Astrocyte of the cerebellum (primary cell): ENCODE measurements at regions not wholly inside any gene's neighbourhood (a gene's known extent, or its start where the extent isn't known, plus 50 kb on each side); places are given as distances from the start of the nearest gene placed in this dataset.

Experiments
- DNase-seq: peaks from one replicate; pipeline ENCODE4 v3.0.0-alpha.2; 2011; ENCODE audit warnings: low read depth
- H3K4me3 ChIP-seq: 2 replicates; pipeline ENCODE4 v1.5.1; 2011; ENCODE audit warnings: mild to moderate bottlenecking, low read depth, low read length, moderate library complexity
- in situ Hi-C: cut with HindIII; loops from 2 replicates; pipeline ENCODE4 v1.10.0; 2017; ENCODE audit warnings: low sequenced_read_pairs
- TF ChIP-seq, protein P1 (sequence below): IDR thresholded peaks from 2 replicates; pipeline ENCODE4 v1.5.1; 2012; ENCODE audit warnings: low read length, low read depth, moderate library complexity, mild to moderate bottlenecking; ENCODE audit errors: missing control alignments

DNA sequence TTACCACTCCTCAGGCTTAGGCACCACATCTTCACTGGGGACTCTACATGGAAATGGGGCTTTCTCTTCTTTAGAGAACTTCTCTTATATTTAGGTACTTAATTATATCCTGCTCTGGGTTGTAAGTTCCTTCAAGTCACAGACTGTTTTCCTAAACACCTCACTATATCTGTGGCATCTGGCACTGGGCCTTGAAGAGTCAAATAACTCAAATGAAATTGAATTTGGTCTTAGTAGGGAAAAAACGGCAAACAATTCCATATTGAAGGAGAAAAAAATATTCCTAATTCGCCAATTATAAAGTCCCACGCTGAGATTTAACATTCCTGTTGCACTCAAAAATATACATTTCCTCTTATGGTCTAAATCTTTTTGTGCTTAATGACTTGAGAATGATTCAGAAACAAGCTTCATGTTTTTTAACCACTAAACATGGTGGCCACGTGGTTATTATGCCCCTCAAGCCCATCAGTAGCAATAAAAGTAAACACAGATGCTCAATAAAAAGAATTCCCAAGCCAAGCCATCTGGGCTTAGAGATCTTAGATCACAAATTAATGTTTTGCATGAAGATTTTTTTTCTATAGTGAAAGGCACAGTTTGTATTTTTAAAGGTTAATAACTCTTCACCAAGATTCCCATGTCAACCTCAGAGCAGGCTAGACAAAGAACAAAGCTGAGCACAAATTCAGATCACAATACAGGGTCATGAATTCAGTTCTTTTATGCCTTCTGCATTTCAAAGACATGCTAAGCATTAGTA lies 105.5 kb upstream of the SYT4 start:
- DNase-seq: no peak
- in situ Hi-C loops: no loop called here
- no peak overlapping the region for H3K4me3 ChIP-seq
- TF ChIP-seq, protein P1, sequence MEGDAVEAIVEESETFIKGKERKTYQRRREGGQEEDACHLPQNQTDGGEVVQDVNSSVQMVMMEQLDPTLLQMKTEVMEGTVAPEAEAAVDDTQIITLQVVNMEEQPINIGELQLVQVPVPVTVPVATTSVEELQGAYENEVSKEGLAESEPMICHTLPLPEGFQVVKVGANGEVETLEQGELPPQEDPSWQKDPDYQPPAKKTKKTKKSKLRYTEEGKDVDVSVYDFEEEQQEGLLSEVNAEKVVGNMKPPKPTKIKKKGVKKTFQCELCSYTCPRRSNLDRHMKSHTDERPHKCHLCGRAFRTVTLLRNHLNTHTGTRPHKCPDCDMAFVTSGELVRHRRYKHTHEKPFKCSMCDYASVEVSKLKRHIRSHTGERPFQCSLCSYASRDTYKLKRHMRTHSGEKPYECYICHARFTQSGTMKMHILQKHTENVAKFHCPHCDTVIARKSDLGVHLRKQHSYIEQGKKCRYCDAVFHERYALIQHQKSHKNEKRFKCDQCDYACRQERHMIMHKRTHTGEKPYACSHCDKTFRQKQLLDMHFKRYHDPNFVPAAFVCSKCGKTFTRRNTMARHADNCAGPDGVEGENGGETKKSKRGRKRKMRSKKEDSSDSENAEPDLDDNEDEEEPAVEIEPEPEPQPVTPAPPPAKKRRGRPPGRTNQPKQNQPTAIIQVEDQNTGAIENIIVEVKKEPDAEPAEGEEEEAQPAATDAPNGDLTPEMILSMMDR: no peak

DNA sequence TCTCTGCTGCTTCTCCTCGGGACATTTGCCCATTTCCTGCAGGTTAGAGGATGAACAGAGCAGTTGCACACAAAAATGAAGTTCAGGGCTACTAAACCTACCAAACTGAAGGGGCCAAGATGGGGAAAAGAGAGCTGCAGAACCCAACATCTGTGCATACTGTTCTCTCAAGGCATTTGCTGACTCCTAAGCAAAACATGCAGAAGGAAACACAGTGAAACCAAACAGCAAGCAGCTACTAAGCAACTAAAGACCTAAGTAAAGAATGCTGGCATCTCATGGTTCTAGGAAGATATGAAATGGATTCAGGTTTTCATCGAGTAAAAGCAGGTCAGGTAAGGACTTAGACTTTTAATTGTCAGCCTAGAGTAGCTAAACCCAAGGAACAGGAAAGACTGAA lies 111.9 kb upstream of the SYT4 start:
- TF ChIP-seq, protein P1: no peak
- no peak overlapping the region for H3K4me3 ChIP-seq
- in situ Hi-C loops: no loop called here
- DNase-seq: no peak

DNA sequence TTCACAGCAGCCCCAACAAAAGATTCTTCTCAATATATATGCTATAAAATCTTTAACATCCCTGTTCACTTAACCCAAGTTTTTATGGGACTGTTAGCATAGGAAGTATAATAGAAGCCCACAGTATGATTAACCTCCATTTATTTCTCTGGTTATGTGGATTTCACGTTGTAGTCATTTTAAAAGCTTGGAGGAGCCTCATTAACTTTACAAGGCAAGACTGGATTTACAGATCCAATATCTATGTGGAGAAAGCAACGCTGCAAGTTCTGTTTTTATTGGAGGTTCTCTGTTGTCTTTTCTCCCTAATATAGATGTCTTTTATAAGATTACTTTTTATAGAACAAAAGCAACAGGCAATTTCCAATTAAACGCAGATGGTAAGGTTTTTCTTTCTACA lies 114.9 kb upstream of the SYT4 start:
- TF ChIP-seq, protein P1: no peak
- no peak for DNase-seq
- in situ Hi-C loops: no loop called here
- no peak overlapping the region for H3K4me3 ChIP-seq

DNA sequence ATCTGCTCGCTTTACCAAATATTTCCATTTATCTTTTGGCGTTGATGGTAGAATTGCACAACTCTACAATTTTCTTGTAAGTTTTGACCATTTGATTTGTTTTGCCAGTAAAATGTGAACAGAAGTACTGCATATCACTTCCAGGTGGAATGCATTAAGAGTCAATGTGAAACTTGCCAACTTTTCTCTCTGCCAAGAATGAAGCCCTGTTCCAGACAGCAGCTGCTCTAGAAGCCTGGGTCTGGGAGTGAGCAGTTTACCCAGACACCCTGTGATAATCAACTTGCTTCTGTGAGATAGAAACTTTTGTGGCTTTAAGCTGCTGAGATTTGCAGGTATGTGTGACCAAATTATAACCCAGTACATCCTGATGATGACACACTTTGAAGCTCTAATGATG lies 115.9 kb upstream of the SYT4 start:
- H3K4me3 ChIP-seq: no peak overlapping the region
- in situ Hi-C loops: no loop called here
- DNase-seq: peak; percentile 43
- TF ChIP-seq, protein P1: no peak

DNA sequence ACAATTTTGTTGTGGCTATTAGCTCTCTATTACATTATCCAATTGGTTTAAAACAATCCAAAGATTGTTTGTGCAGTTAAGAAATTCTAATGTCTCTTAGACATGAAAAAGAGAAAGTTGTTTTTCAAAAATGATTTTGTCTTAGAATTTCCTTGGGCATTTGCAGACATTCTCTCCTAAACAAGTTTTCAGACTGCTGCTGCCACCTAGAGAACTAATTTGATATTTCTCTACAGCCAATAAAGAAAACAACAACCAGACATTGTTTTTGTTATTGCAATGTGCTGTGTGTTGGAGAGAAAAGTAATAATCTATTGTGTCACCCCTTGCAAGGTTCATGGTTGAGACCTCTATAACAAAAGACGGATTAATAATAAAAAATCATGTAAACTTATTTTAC lies 119.0 kb upstream of the SYT4 start:
- in situ Hi-C loops: no loop called here
- TF ChIP-seq, protein P1: peak; percentile 55
- DNase-seq: peak; percentile 15
- H3K4me3 ChIP-seq: no peak overlapping the region

DNA sequence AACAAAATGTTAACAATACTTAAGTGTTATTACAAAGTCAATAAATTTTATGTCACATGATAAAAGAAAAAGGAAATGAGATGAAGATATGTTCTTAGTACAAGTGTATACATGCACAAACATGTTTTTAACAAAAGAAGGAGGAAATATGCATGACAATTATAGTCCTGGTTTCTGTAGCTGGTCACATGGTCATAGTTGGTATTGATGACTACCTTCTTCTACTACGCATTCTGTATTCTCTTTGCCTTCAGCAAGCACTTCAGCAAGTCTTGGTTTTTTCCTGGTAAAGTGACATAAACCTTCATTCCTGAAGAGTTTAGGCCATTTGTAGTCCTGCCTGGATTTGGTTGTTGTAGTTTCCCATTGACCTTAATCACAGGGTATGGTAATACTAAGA lies 121.3 kb upstream of the SYT4 start:
- in situ Hi-C loops: no loop called here
- TF ChIP-seq, protein P1: no peak
- no peak overlapping the region for H3K4me3 ChIP-seq
- DNase-seq: no peak
